GM12874 (cell line): ENCODE measurements at regions not wholly inside any gene's neighbourhood (a gene's known extent, or its start where the extent isn't known, plus 50 kb on each side); places are given as distances from the start of the nearest gene placed in this dataset.

ENCODE experiments used
- TF ChIP-seq, protein P1 (sequence below): IDR thresholded peaks from 2 replicates; pipeline ENCODE4 v1.5.1; 2011; ENCODE audit warnings: low read depth, mild to moderate bottlenecking, control low read depth, low read length, moderate library complexity; ENCODE audit not compliant: insufficient read depth

DNA sequence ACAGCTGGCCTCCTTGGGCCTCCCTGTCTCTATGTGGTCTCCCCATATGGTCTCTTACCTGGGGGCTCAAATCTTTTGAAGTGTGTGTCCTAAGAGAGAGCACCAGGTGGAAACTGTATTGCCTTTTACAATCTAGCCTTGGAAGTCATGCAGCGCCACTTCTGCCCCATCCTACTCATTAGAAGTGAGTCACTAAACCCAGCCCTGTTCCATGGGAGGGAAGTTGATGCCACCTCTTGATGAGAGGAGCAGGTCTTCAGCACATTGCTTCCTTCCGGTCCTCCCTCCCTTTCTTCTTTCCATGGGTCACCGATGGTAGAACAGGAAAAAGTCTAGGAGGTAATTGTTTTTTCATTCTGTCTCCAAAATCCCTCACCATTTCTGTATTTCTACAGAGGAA, 156.3 kb downstream of the FOXA2 start:
- TF ChIP-seq, protein P1, sequence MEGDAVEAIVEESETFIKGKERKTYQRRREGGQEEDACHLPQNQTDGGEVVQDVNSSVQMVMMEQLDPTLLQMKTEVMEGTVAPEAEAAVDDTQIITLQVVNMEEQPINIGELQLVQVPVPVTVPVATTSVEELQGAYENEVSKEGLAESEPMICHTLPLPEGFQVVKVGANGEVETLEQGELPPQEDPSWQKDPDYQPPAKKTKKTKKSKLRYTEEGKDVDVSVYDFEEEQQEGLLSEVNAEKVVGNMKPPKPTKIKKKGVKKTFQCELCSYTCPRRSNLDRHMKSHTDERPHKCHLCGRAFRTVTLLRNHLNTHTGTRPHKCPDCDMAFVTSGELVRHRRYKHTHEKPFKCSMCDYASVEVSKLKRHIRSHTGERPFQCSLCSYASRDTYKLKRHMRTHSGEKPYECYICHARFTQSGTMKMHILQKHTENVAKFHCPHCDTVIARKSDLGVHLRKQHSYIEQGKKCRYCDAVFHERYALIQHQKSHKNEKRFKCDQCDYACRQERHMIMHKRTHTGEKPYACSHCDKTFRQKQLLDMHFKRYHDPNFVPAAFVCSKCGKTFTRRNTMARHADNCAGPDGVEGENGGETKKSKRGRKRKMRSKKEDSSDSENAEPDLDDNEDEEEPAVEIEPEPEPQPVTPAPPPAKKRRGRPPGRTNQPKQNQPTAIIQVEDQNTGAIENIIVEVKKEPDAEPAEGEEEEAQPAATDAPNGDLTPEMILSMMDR = no peak

GRCh38 chr20:22426772-22427171, 157.6 kb downstream of the FOXA2 start:
- TF ChIP-seq, protein P1 = no peak

- TF ChIP-seq, protein P1 = no peak
Measured at GRCh38 chr20:22425344-22426295, 158.8 kb downstream of the FOXA2 start.

DNA sequence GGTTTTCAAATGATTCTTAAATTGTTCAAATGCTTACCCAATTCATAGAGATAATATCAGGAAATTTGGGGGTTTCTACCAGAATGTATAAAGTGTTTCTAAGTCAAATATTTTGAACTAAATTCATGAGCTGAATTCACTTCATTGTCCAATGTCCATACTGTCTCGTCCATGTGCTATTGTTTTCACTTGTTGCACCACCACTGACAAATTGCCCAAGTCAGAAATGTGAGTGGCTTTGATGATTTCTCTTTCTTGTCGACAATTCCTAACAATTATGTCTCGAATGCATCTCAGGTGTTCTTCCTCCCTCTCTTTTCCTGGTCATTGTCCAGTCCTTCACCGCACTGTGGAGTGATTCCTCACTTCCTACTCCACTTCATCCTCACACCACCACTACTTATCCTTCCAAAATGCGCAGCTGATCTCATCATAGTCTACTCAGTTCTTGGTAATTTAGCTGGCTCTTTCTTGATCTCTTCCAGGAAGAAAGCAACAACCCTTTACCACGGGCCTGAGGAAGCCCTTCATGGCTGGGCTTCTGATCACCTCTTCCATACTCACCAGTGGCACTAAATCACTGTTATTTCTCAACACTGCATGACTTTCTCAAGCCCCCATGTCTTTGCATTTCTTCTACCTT, 161.1 kb downstream of the FOXA2 start:
- TF ChIP-seq, protein P1 = no peak

DNA sequence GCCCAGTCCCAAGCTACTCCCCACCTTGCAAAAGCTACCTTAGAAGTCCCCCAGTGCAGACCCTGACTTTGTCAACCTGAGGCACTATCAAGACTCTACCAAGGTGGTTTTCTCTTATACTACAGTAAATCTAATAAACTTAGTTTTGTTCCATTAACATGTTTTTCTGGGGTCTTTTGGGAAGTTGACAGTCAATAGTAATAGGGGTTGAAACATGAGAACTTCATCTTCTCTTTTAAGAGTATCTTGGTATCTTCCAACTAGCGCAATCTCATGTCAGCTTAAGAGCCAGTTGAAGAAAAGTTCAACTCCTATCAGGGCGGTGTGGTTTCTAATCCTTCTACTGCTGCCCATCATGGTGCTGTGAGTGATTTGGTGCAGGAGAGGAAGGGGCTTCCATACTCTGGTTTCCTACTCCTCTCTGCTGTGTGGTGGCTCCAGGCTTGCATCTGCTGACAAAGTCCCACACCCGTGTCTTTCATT, 164.2 kb downstream of the FOXA2 start:
- TF ChIP-seq, protein P1 = no peak

- TF ChIP-seq, protein P1 = no peak
Measured at GRCh38 chr20:22418738-22419137, 165.6 kb downstream of the FOXA2 start.

DNA sequence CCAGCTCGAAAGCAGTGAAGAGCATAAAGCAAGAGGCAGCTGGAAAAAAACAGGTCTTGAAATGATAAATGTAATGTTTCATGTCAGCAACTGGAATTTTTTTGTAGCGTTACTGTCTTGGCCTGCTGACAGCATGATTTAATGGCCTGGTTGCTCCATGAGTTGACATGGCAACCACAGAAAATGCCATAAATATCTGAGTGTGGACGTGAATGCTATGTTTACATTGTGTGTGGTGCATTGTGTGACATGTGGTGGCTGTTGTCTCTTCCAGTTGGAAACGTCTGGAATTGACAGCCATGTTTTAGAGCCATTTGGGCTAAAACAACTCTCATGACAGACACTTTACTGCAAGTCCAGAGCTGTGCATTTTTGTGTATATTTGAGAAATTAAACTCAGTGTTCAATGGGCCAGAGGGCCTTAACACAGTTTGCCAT, 170.0 kb downstream of the FOXA2 start:
- TF ChIP-seq, protein P1 = no peak
